Type B pancreatic cell (in vitro differentiated cells): ENCODE measurements at regions not wholly inside any gene's neighbourhood (a gene's known extent, or its start where the extent isn't known, plus 50 kb on each side); places are given as distances from the start of the nearest gene placed in this dataset.

Experiments used
- DNase-seq: peaks from one replicate; pipeline ENCODE4 v3.0.0; 2021; ENCODE audit warnings: mixed read lengths; ENCODE audit not compliant: unreplicated experiment; ENCODE audit errors: extremely low spot score
- H3K27ac Mint-ChIP-seq: 2 replicates; pipeline ENCODE4 v1.8.0; 2021; ENCODE audit warnings: mild to moderate bottlenecking, mixed read lengths
- H3K27me3 Mint-ChIP-seq: 2 replicates; pipeline ENCODE4 v1.8.0; 2021; ENCODE audit warnings: mixed read lengths
- H3K36me3 Mint-ChIP-seq: 2 replicates; pipeline ENCODE4 v1.8.0; 2021; ENCODE audit warnings: mixed read lengths
- H3K4me1 Mint-ChIP-seq: one replicate; pipeline ENCODE4 v1.8.0; 2021; ENCODE audit warnings: mixed read lengths; ENCODE audit not compliant: unreplicated experiment
- H3K4me3 Mint-ChIP-seq: 2 replicates; pipeline ENCODE4 v1.8.0; 2021; ENCODE audit warnings: mild to moderate bottlenecking, mixed read lengths
- H3K9me3 Mint-ChIP-seq: 2 replicates; pipeline ENCODE4 v1.8.0; 2021; ENCODE audit warnings: mixed read lengths
- CTCF ChIP-seq: fragments of 200-600 bp; sonication (generic); conservative IDR thresholded peaks from 2 replicates; pipeline ENCODE4 v1.5.0; 2021; ENCODE audit warnings: antibody characterized with exemption, mild to moderate bottlenecking

GRCh38 chr13:104025303-104025702 is 959.1 kb upstream of the SLC10A2 start:
- Mint-ChIP-seq H3K27ac (no peak overlapping the region), H3K27me3 (no peaks in the 10 kb centered on the region), H3K4me3 (no peak overlapping the region), H3K36me3 (no peaks in the 10 kb centered on the region), H3K4me1 (peaks cover 5% of the 10 kb centered on the region), H3K9me3 (peaks cover 10% of the 10 kb centered on the region)
- TF ChIP-seq CTCF = no peak
- DNase-seq = no peak

- Mint-ChIP-seq H3K4me3 (no peak overlapping the region), H3K9me3 (peaks cover 10% of the 10 kb centered on the region), H3K27me3 (no peaks in the 10 kb centered on the region), H3K36me3 (no peaks in the 10 kb centered on the region), H3K4me1 (peaks cover 5% of the 10 kb centered on the region), H3K27ac (no peak overlapping the region)
- TF ChIP-seq CTCF = no peak
- DNase-seq = no peak
These were observed 958.4 kb upstream of the SLC10A2 start for GRCh38 chr13:104024416-104025170.

- Mint-ChIP-seq H3K9me3 (peaks cover 5% of the 10 kb centered on the region), H3K27ac (no peak overlapping the region), H3K27me3 (no peaks in the 10 kb centered on the region), H3K4me3 (no peak overlapping the region), H3K4me1 (peaks cover 3% of the 10 kb centered on the region), H3K36me3 (peaks cover 3% of the 10 kb centered on the region)
- TF ChIP-seq CTCF = no peak
- no peak for DNase-seq
These were observed 955.7 kb upstream of the SLC10A2 start for GRCh38 chr13:104021806-104022397.

- peaks cover 20% of the 10 kb centered on the region for H3K4me1 Mint-ChIP-seq
- no peaks in the 10 kb centered on the region for H3K9me3 Mint-ChIP-seq
- H3K36me3 Mint-ChIP-seq = peaks cover 3% of the 10 kb centered on the region
- no peak for DNase-seq
- TF ChIP-seq CTCF = no peak
- H3K27ac Mint-ChIP-seq = no peak overlapping the region
- no peak overlapping the region for H3K4me3 Mint-ChIP-seq
- H3K27me3 Mint-ChIP-seq = no peaks in the 10 kb centered on the region
These were observed 951.1 kb upstream of the SLC10A2 start for GRCh38 chr13:104017317-104017716.

- no peaks in the 10 kb centered on the region for H3K9me3 Mint-ChIP-seq
- no peaks in the 10 kb centered on the region for H3K27me3 Mint-ChIP-seq
- DNase-seq = no peak
- peaks cover 30% of the 10 kb centered on the region for H3K4me1 Mint-ChIP-seq
- peak overlapping the region; percentile 45 for H3K4me3 Mint-ChIP-seq
- peak overlapping the region; percentile 84 for H3K27ac Mint-ChIP-seq
- H3K36me3 Mint-ChIP-seq = peaks cover 3% of the 10 kb centered on the region
- TF ChIP-seq CTCF = no peak
These were observed 949.6 kb upstream of the SLC10A2 start for GRCh38 chr13:104015646-104016396.
